ENCODE measurements at regions not wholly inside any gene's neighbourhood (a gene's known extent, or its start where the extent isn't known, plus 50 kb on each side); places are given as distances from the start of the nearest gene placed in this dataset.

GRCh38 chr2:236395067-236395466 is 130.9 kb upstream of the ASB18 start:
- TF ChIP-seq CTCF (IDR thresholded peaks at IDR 0.05; ENCODE audit: insufficient read depth, low read length) (no peak), REST (IDR thresholded peaks at IDR 0.05; ENCODE audit: insufficient replicate concordance, low read depth) (no peak)

Data from HL-60 (cell line).